Neuronal stem cell (in vitro differentiated cells): ENCODE measurements at regions not wholly inside any gene's neighbourhood (a gene's known extent, or its start where the extent isn't known, plus 50 kb on each side); places are given as distances from the start of the nearest gene placed in this dataset.

ENCODE experiments used
- DNase-seq: peaks from one replicate; pipeline ENCODE4 v3.0.0-alpha.2; 2013; ENCODE audit warnings: low spot score
- H2AFZ ChIP-seq: one replicate; pipeline ENCODE4 v1.6.1; 2013; ENCODE audit warnings: mild to moderate bottlenecking, low read length, inconsistent platforms
- H2AK5ac ChIP-seq: 2 replicates; pipeline ENCODE4 v1.6.1; 2013; ENCODE audit warnings: low read depth, mild to moderate bottlenecking, inconsistent platforms, low read length, moderate library complexity, mixed read lengths
- H2BK120ac ChIP-seq: 2 replicates; pipeline ENCODE4 v1.6.1; 2013; ENCODE audit warnings: low read depth, mild to moderate bottlenecking, inconsistent platforms, low read length, moderate library complexity, mixed read lengths
- H2BK12ac ChIP-seq: one replicate; pipeline ENCODE4 v1.6.1; 2013; ENCODE audit warnings: low read length, inconsistent platforms
- H2BK15ac ChIP-seq: 2 replicates; pipeline ENCODE4 v1.6.1; 2013; ENCODE audit warnings: mild to moderate bottlenecking, low read length, inconsistent platforms, mixed read lengths
- H2BK5ac ChIP-seq: one replicate; pipeline ENCODE4 v1.6.1; 2013; ENCODE audit warnings: inconsistent platforms, mild to moderate bottlenecking, low read length, moderate library complexity
- H3K14ac ChIP-seq: one replicate; pipeline ENCODE4 v1.6.1; 2013; ENCODE audit warnings: low read length, inconsistent platforms
- H3K18ac ChIP-seq: 2 replicates; pipeline ENCODE4 v1.6.1; 2013; ENCODE audit warnings: low read length, inconsistent platforms
- H3K23ac ChIP-seq: 2 replicates; pipeline ENCODE4 v1.6.1; 2013; ENCODE audit warnings: low read depth, mild to moderate bottlenecking, mixed read lengths, low read length, inconsistent platforms; ENCODE audit not compliant: poor library complexity
- H3K27ac ChIP-seq: replicated peaks from 3 replicates; pipeline ENCODE4 v1.5.1; 2013; ENCODE audit warnings: low read length, inconsistent platforms
- H3K27me3 ChIP-seq, 3 experiments: 2 replicates each; pipeline ENCODE4 v1.6.1; 2013; ENCODE audit warnings: low read length in 3 of 3, mild to moderate bottlenecking in 2 of 3, inconsistent platforms in 1 of 3, low read depth in 1 of 3, mixed read lengths in 1 of 3, moderate library complexity in 1 of 3; ENCODE audit not compliant: control insufficient read depth in 3 of 3, insufficient read depth in 3 of 3
- H3K36me3 ChIP-seq, 2 donors: replicated peaks in 1 of 2; 2 replicates each; pipeline ENCODE4 v1.6.1; 2013; ENCODE audit warnings: low read length in 2 of 2; ENCODE audit not compliant: control insufficient read depth in 2 of 2, insufficient read depth in 2 of 2
- H3K4ac ChIP-seq: 2 replicates; pipeline ENCODE4 v1.6.1; 2013; ENCODE audit warnings: inconsistent platforms, mild to moderate bottlenecking, low read length, moderate library complexity
- H3K4me1 ChIP-seq, 2 donors: 1 replicate in 1 of 2; 2 replicates in 1 of 2; pipeline ENCODE4 v1.6.1; 2013; ENCODE audit warnings: low read length in 2 of 2, low read depth in 1 of 2; ENCODE audit not compliant: control insufficient read depth in 2 of 2, insufficient read depth in 1 of 2
- H3K4me2 ChIP-seq: one replicate; pipeline ENCODE4 v1.6.1; 2013; ENCODE audit warnings: mild to moderate bottlenecking, low read length, inconsistent platforms; ENCODE audit not compliant: insufficient read depth, poor library complexity, severe bottlenecking
- H3K4me3 ChIP-seq, 2 donors: 2 replicates each; pipeline ENCODE4 v1.5.1; 2013; ENCODE audit warnings: low read length in 2 of 2, mild to moderate bottlenecking in 2 of 2, inconsistent platforms in 1 of 2, moderate library complexity in 1 of 2
- H3K79me1 ChIP-seq: one replicate; pipeline ENCODE4 v1.6.1; 2013; ENCODE audit warnings: low read depth, mild to moderate bottlenecking, inconsistent platforms, low read length, moderate library complexity
- H3K9ac ChIP-seq: one replicate; pipeline ENCODE4 v1.6.1; 2013; ENCODE audit warnings: mild to moderate bottlenecking, low read depth, low read length, inconsistent platforms; ENCODE audit not compliant: poor library complexity
- H3K9me3 ChIP-seq, 2 donors: replicated peaks in 1 of 2; 2 replicates each; pipeline versions ENCODE3 to v1.6.1; 2013; ENCODE audit warnings: low read length in 2 of 2, mild to moderate bottlenecking in 2 of 2, inconsistent platforms in 1 of 2, low read depth in 1 of 2, mixed read lengths in 1 of 2, moderate library complexity in 1 of 2; ENCODE audit not compliant: control insufficient read depth in 2 of 2, insufficient read depth in 1 of 2
- H4K8ac ChIP-seq: one replicate; pipeline ENCODE4 v1.6.1; 2013; ENCODE audit warnings: low read depth, mild to moderate bottlenecking, inconsistent platforms, low read length, moderate library complexity
- H4K91ac ChIP-seq: one replicate; pipeline ENCODE4 v1.6.1; 2013; ENCODE audit warnings: low read length, low read depth, mild to moderate bottlenecking, inconsistent platforms; ENCODE audit not compliant: poor library complexity
- WGBS, 2 donors: extraction: QIAGEN DNeasy Blood & Tissue Kit; methylation state at CpG; one replicate each; pipeline ENCODE4 v1.1.7; 2013; ENCODE audit warnings: missing lambda C conversion rate in 2 of 2, mixed read lengths in 1 of 2; ENCODE audit not compliant: insufficient read length in 2 of 2, insufficient replicate concordance in 1 of 2; ENCODE audit errors: extremely low coverage in 2 of 2; 5-methylcytosine and 5-hydroxymethylcytosine counted together

DNA sequence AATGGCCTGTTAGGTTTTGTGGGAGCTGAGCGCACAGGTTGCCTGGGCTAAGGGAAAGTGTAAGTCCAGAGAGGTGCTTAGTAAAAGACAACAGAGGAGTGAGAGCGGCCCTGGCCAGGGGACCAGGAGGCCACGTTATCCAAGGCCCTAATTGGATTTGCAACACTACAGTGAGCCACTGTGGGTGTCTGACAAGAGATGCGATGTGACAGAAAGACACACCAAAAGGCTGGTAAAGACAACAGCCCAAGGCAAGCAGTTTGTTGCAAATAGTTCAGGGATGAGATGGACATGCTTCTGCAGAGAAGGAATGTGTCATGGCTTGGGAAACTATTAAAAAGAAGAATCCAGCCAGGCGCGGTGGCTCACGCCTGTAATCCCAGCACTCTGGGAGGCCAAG lies 162.7 kb upstream of the KIT start:
- H3K27ac ChIP-seq = no peak overlapping the region
- no peaks in the 10 kb centered on the region for H3K36me3 ChIP-seq
- H2AK5ac ChIP-seq = no peak overlapping the region
- no peak overlapping the region for H4K8ac ChIP-seq
- peaks cover 4 to 14% of the 10 kb centered on the region in 2 donors for H3K4me1 ChIP-seq
- H3K4me2 ChIP-seq = no peak overlapping the region
- H3K79me1 ChIP-seq = no peaks in the 10 kb centered on the region
- no peak overlapping the region for H3K9ac ChIP-seq
- H2AFZ ChIP-seq = no peak overlapping the region
- no peak overlapping the region for H3K23ac ChIP-seq
- no peak for DNase-seq
- H3K9me3 ChIP-seq = no peaks in the 10 kb centered on the region
- no peak overlapping the region for H2BK120ac ChIP-seq
- H3K4ac ChIP-seq = no peak overlapping the region
- H2BK12ac ChIP-seq = no peak overlapping the region
- no CpG with 5 or more reads among the region's 7 CpGs for WGBS, 2 donors
- H2BK5ac ChIP-seq = no peak overlapping the region
- H3K4me3 ChIP-seq = no peak overlapping the region
- H3K14ac ChIP-seq = no peak overlapping the region
- H3K27me3 ChIP-seq = no peaks in the 10 kb centered on the region
- no peak overlapping the region for H2BK15ac ChIP-seq
- H4K91ac ChIP-seq = no peak overlapping the region
- H3K18ac ChIP-seq = no peak overlapping the region

DNA sequence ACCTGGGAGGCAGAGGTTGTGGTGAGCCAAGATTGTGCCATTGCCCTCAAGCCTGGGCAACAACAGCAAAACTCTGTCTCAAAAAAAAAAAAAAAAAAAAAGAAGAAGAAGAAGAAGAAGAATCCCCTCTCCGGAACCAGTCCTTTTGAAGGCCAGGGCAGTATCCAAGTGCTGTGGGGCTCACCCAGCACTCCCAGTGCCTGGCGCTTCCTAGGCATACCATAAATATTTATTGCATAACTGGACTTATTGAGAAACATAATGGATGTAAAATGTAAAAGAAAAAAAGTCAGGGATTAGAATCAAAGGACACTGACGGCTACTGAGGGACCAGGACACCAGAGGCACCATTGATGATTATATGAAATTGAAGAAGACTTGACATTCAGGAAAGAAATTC lies 162.1 kb upstream of the KIT start:
- Histone ChIP-seq H3K4me3 (no peak overlapping the region), H3K18ac (no peak overlapping the region), H2BK5ac (no peak overlapping the region), H3K27me3 (no peaks in the 10 kb centered on the region), H3K4ac (no peak overlapping the region), H3K4me1 (peaks cover 4 to 16% of the 10 kb centered on the region in 2 donors), H3K27ac (no peak overlapping the region), H3K23ac (no peak overlapping the region), H3K79me1 (no peaks in the 10 kb centered on the region), H2AFZ (no peak overlapping the region), H3K36me3 (no peaks in the 10 kb centered on the region), H2BK12ac (no peak overlapping the region), H2AK5ac (no peak overlapping the region), H2BK120ac (no peak overlapping the region), H3K14ac (no peak overlapping the region), H3K9me3 (no peaks in the 10 kb centered on the region), H3K4me2 (no peak overlapping the region), H4K91ac (no peak overlapping the region), H4K8ac (no peak overlapping the region), H3K9ac (no peak overlapping the region), H2BK15ac (no peak overlapping the region)
- WGBS, 2 donors = no CpG with 5 or more reads among the region's 3 CpGs
- no peak for DNase-seq

DNA sequence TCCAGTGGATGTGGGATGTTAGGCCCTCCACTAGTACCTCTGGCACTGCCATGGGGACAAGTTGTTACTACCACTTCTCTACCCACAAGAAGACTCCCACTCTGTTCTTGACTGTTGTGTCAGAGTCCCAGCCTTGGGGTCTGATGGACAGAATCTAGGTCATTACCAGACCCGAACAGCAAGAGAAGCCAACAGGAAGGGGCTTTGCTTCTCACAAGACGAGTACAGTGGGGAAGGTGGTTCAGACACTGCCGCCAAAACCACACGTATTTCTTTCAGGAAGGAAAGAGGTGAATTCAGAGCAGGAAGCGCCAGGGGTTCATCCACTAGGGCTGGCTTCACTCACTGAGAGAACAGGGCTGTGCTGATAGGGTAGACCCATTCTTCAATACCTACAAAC lies 161.3 kb upstream of the KIT start:
- Histone ChIP-seq H3K79me1 (no peaks in the 10 kb centered on the region), H4K8ac (no peak overlapping the region), H3K27me3 (no peaks in the 10 kb centered on the region), H3K14ac (no peak overlapping the region), H2BK5ac (no peak overlapping the region), H2BK15ac (no peak overlapping the region), H3K4me2 (no peak overlapping the region), H4K91ac (no peak overlapping the region), H3K4me1 (peaks cover 4 to 18% of the 10 kb centered on the region in 2 donors), H3K27ac (no peak overlapping the region), H3K4me3 (no peak overlapping the region), H3K4ac (no peak overlapping the region), H2AK5ac (no peak overlapping the region), H3K9ac (no peak overlapping the region), H3K36me3 (no peaks in the 10 kb centered on the region), H2BK120ac (no peak overlapping the region), H2AFZ (no peak overlapping the region), H2BK12ac (no peak overlapping the region), H3K9me3 (no peaks in the 10 kb centered on the region), H3K18ac (no peak overlapping the region), H3K23ac (no peak overlapping the region)
- no peak for DNase-seq
- no CpG with 5 or more reads among the region's 5 CpGs for WGBS, 2 donors

DNA sequence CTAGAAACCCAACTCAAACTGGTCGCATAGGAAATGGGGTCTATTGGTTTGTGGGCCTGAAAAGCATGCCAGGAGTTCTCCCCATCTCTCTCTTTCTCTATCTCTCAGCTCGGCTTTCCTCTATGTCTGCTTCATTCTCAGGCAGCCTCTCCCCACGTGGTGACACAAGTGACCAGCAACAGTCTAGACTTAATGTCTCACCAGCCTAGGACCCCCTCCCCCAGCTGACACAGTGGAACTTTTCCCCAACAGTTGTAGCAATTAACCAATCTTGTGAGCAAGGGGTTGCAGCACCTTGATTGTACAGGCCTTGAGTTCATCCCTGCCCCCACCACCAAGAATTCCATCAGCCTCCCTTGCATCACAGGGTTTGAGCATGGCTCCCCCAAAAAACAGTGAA lies 159.8 kb upstream of the KIT start:
- Histone ChIP-seq H3K79me1 (no peaks in the 10 kb centered on the region), H3K36me3 (no peaks in the 10 kb centered on the region), H2BK120ac (no peak overlapping the region), H3K27me3 (no peaks in the 10 kb centered on the region), H3K4me2 (no peak overlapping the region), H2AK5ac (no peak overlapping the region), H3K14ac (no peak overlapping the region), H3K9me3 (no peaks in the 10 kb centered on the region), H3K4me3 (no peak overlapping the region), H3K23ac (no peak overlapping the region), H2AFZ (no peak overlapping the region), H3K9ac (no peak overlapping the region), H2BK12ac (no peak overlapping the region), H4K8ac (no peak overlapping the region), H3K4ac (no peak overlapping the region), H3K4me1 (peaks cover 4 to 18% of the 10 kb centered on the region in 2 donors), H3K18ac (no peak overlapping the region), H2BK15ac (no peak overlapping the region), H4K91ac (no peak overlapping the region), H2BK5ac (no peak overlapping the region), H3K27ac (no peak overlapping the region)
- DNase-seq = no peak
- no CpG with 5 or more reads among the region's 3 CpGs for WGBS, 2 donors
